Mesothelial cell of epicardium (in vitro differentiated cells): ENCODE measurements at regions not wholly inside any gene's neighbourhood (a gene's known extent, or its start where the extent isn't known, plus 50 kb on each side); places are given as distances from the start of the nearest gene placed in this dataset.

Experiments
- DNase-seq, 2 experiments: peaks; one replicate each; pipeline ENCODE4 v3.0.0; 2021; ENCODE audit warnings: low spot score in 2 of 2; ENCODE audit not compliant: unreplicated experiment in 2 of 2
- H3K27ac Mint-ChIP-seq: 2 replicates; pipeline ENCODE4 v1.8.0; 2021; ENCODE audit warnings: mixed read lengths
- H3K27me3 Mint-ChIP-seq: 2 replicates; pipeline ENCODE4 v1.8.0; 2021; ENCODE audit warnings: low read depth, mixed read lengths
- H3K36me3 Mint-ChIP-seq: 2 replicates; pipeline ENCODE4 v1.8.0; 2021; ENCODE audit warnings: mixed read lengths
- H3K4me1 Mint-ChIP-seq: 2 replicates; pipeline ENCODE4 v1.8.0; 2021; ENCODE audit warnings: mixed read lengths
- H3K4me3 Mint-ChIP-seq: 2 replicates; pipeline ENCODE4 v1.8.0; 2021; ENCODE audit warnings: mild to moderate bottlenecking, moderate library complexity, mixed read lengths
- H3K9me3 Mint-ChIP-seq: 2 replicates; pipeline ENCODE4 v1.8.0; 2021; ENCODE audit warnings: mixed read lengths
- TF ChIP-seq, protein P1 (sequence below): fragments of 200-600 bp; sonication (generic); IDR thresholded peaks from one replicate; pipeline ENCODE4 v1.5.0; 2021; ENCODE audit warnings: antibody characterized with exemption; ENCODE audit not compliant: unreplicated experiment

DNA sequence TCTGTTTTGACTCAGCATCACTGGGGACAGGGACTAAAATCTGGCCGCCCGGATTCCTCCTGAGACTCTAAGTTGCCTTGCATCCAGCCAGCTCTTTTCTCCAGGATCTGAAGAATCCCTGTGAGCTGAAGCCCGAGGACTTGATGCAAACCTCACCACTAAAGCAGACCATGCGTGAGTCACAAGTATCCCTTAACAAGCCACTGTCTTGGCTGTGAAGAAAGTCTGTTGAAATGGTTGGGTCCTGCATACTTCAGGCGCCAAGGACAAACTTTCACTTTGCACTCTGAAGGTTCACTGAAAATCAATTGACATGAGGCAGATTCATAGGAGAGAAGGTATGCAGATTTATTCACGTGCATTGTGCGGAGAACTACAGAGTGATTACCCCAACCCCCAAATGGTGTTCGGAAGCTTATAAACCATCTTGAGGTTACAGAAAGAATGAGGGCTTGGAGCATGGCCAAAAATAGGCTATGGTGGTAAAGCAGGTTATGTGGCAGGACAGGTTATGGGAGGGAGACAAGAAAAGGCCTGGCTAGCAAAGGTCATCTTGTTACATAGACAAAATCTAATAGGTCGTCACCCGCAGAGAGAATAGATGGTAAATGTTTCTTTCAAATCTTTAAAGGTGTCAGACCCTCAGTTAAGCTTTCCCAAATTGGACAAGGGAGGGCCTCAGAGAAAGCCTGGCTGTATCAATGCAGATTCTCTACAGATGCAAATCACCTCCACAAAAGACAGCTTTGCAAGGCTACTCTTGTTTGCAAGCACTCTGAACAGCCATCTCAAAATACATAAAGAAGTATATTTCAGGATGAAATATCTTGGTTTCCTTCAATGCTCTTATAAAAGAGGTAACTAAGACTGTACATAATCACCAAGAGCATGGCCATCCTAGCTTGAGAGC is 126.3 kb upstream of the PLAAT1 start:
- H3K4me3 Mint-ChIP-seq = no peak overlapping the region
- no peaks in the 10 kb centered on the region for H3K27me3 Mint-ChIP-seq
- H3K4me1 Mint-ChIP-seq = peaks cover 11% of the 10 kb centered on the region
- DNase-seq = no peak
- H3K27ac Mint-ChIP-seq = no peak overlapping the region
- H3K9me3 Mint-ChIP-seq = peaks cover 17% of the 10 kb centered on the region
- H3K36me3 Mint-ChIP-seq = no peaks in the 10 kb centered on the region
- TF ChIP-seq, protein P1, sequence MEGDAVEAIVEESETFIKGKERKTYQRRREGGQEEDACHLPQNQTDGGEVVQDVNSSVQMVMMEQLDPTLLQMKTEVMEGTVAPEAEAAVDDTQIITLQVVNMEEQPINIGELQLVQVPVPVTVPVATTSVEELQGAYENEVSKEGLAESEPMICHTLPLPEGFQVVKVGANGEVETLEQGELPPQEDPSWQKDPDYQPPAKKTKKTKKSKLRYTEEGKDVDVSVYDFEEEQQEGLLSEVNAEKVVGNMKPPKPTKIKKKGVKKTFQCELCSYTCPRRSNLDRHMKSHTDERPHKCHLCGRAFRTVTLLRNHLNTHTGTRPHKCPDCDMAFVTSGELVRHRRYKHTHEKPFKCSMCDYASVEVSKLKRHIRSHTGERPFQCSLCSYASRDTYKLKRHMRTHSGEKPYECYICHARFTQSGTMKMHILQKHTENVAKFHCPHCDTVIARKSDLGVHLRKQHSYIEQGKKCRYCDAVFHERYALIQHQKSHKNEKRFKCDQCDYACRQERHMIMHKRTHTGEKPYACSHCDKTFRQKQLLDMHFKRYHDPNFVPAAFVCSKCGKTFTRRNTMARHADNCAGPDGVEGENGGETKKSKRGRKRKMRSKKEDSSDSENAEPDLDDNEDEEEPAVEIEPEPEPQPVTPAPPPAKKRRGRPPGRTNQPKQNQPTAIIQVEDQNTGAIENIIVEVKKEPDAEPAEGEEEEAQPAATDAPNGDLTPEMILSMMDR = no peak

DNA sequence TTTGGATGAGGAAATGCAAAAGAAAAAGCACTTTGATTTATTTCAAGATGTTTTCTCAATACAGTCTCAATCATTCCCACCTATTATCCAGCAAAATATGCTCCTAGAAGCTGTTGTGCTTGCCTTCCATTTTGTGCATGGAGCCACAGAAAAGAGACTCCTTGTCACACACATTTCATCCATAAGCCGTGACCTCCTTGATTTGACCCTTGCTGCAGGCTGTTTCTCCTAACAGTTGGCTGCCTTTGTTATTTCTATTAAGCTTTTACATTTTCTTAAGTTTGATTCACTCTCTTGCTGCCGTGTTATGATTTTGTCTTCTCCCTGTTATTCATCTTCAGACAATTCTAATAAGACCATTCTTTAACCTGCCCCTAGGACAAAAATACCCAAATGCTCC is 124.2 kb upstream of the PLAAT1 start:
- Mint-ChIP-seq H3K36me3 (no peaks in the 10 kb centered on the region), H3K27me3 (no peaks in the 10 kb centered on the region), H3K9me3 (peaks cover 13% of the 10 kb centered on the region), H3K27ac (no peak overlapping the region), H3K4me3 (no peak overlapping the region), H3K4me1 (peaks cover 15% of the 10 kb centered on the region)
- DNase-seq = no peak
- TF ChIP-seq, protein P1 = no peak

- H3K27me3 Mint-ChIP-seq = peaks cover 7% of the 10 kb centered on the region
- no peaks in the 10 kb centered on the region for H3K36me3 Mint-ChIP-seq
- peaks cover 11% of the 10 kb centered on the region for H3K4me1 Mint-ChIP-seq
- TF ChIP-seq, protein P1 = no peak
- H3K4me3 Mint-ChIP-seq = no peak overlapping the region
- H3K9me3 Mint-ChIP-seq = peaks cover 13% of the 10 kb centered on the region
- H3K27ac Mint-ChIP-seq = no peak overlapping the region
- no peak for DNase-seq
Observed at GRCh38 chr3:193118907-193119306, 122.1 kb upstream of the PLAAT1 start.

DNA sequence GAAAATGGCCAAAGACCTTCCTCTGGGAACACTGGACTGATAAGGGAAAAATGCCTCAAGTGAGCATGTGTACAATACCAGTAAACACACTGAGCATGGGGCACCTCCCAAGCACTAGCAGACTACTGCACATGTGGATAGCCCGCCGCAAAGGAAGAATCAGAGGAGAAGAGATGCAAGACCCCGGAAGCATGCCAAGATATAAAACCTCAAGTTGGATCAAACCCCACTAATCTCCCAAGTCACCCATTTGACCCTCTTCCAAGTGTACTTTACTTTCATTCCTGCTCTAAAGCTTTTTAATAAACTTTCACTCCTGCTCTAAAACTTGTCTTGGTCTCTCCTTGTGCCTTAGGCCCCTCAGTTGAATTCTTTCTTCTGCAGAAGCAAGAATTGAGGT is 121.1 kb upstream of the PLAAT1 start:
- H3K9me3 Mint-ChIP-seq = peaks cover 13% of the 10 kb centered on the region
- no peak for DNase-seq
- TF ChIP-seq, protein P1 = no peak
- no peak overlapping the region for H3K27ac Mint-ChIP-seq
- H3K27me3 Mint-ChIP-seq = peaks cover 17% of the 10 kb centered on the region
- peaks cover 4% of the 10 kb centered on the region for H3K4me1 Mint-ChIP-seq
- no peaks in the 10 kb centered on the region for H3K36me3 Mint-ChIP-seq
- no peak overlapping the region for H3K4me3 Mint-ChIP-seq

GRCh38 chr3:193124861-193125260 is 116.2 kb upstream of the PLAAT1 start:
- H3K27ac Mint-ChIP-seq = no peak overlapping the region
- H3K4me3 Mint-ChIP-seq = no peak overlapping the region
- TF ChIP-seq, protein P1 = no peak
- peaks cover 3% of the 10 kb centered on the region for H3K4me1 Mint-ChIP-seq
- H3K9me3 Mint-ChIP-seq = no peaks in the 10 kb centered on the region
- H3K36me3 Mint-ChIP-seq = no peaks in the 10 kb centered on the region
- peaks cover 36% of the 10 kb centered on the region for H3K27me3 Mint-ChIP-seq
- DNase-seq = no peak
